HFF-Myc (cell line): ENCODE measurements at regions not wholly inside any gene's neighbourhood (a gene's known extent, or its start where the extent isn't known, plus 50 kb on each side); places are given as distances from the start of the nearest gene placed in this dataset.
"Not testable (repeated sequence)": the region's sequence is repeated elsewhere in the genome, so short reads cannot be mapped to it uniquely, and the experiment has no call there.

Experiments used
- DNase-seq: peaks from one replicate; pipeline ENCODE4 v3.0.0-alpha.2; 2011; ENCODE audit warnings: low read depth; ENCODE audit errors: extremely low read depth
- H3K4me3 ChIP-seq: replicated peaks from 2 replicates; pipeline ENCODE4 v1.5.1; 2011; ENCODE audit warnings: low read depth, mild to moderate bottlenecking, control low read depth, low read length
- TF ChIP-seq, protein P1 (sequence below): IDR thresholded peaks from 2 replicates; pipeline ENCODE4 v1.5.1; 2012; ENCODE audit warnings: mild to moderate bottlenecking, low read depth, low read length, control low read depth; ENCODE audit errors: missing control alignments

DNA sequence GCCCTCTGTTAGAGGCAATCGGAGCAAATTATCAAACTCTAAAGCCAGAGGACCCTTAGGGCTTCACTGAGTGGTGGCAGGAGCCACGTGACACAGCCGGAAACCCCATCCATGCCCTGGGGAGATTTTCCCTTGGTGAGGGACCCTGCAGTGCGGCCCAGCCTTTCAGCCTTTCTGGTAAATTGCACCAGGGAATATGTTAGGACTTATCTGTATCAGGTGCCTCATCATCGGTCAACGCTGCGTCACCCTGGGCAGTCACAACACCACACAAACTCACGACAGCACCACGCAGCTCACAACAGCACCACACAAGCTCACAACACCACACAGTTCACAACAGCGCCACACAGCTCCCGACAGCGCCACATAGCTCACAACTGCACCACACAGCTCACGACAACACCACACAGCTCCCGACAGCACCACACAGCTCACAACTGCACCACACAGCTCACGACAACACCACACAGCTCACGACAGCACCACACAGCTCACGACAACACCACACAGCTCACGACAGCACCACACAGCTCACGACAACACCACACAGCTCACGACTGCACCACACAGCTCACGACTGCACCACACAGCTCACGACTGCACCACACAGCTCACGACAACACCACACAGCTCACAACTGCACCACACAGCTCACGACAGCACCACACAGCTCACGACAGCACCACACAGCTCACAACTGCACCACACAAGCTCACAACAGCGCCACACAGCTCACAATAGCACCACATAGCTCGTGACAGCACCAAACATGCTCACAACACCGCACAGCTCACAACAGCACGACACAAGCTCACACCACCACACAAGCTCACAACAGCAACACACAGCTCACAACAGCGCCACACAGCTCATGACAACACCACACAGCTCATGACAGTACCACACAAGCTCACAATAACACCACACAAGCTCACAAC, 199.0 kb downstream of the DLL1 start:
- no peak for DNase-seq
- TF ChIP-seq, protein P1, sequence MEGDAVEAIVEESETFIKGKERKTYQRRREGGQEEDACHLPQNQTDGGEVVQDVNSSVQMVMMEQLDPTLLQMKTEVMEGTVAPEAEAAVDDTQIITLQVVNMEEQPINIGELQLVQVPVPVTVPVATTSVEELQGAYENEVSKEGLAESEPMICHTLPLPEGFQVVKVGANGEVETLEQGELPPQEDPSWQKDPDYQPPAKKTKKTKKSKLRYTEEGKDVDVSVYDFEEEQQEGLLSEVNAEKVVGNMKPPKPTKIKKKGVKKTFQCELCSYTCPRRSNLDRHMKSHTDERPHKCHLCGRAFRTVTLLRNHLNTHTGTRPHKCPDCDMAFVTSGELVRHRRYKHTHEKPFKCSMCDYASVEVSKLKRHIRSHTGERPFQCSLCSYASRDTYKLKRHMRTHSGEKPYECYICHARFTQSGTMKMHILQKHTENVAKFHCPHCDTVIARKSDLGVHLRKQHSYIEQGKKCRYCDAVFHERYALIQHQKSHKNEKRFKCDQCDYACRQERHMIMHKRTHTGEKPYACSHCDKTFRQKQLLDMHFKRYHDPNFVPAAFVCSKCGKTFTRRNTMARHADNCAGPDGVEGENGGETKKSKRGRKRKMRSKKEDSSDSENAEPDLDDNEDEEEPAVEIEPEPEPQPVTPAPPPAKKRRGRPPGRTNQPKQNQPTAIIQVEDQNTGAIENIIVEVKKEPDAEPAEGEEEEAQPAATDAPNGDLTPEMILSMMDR: no peak
- no peak overlapping the region for H3K4me3 ChIP-seq

- TF ChIP-seq, protein P1: no peak
- no peak for DNase-seq
- no peak overlapping the region for H3K4me3 ChIP-seq
These were observed 199.8 kb downstream of the DLL1 start for GRCh38 chr6:170091000-170091638.

- TF ChIP-seq, protein P1: no peak
These were observed 200.3 kb downstream of the DLL1 start for GRCh38 chr6:170090561-170090960.

GRCh38 chr6:170089963-170090362, 200.9 kb downstream of the DLL1 start:
- DNase-seq: no peak
- TF ChIP-seq, protein P1: no peak
- no peak overlapping the region for H3K4me3 ChIP-seq

More at GRCh38 chr6:170090561-170090960, 200.3 kb downstream of the DLL1 start:
- no peak overlapping the region for H3K4me3 ChIP-seq
- DNase-seq: no peak

GRCh38 chr6:170088582-170088955, 202.3 kb downstream of the DLL1 start:
- DNase-seq: no peak
- no peak overlapping the region for H3K4me3 ChIP-seq
- TF ChIP-seq, protein P1: no peak

DNA sequence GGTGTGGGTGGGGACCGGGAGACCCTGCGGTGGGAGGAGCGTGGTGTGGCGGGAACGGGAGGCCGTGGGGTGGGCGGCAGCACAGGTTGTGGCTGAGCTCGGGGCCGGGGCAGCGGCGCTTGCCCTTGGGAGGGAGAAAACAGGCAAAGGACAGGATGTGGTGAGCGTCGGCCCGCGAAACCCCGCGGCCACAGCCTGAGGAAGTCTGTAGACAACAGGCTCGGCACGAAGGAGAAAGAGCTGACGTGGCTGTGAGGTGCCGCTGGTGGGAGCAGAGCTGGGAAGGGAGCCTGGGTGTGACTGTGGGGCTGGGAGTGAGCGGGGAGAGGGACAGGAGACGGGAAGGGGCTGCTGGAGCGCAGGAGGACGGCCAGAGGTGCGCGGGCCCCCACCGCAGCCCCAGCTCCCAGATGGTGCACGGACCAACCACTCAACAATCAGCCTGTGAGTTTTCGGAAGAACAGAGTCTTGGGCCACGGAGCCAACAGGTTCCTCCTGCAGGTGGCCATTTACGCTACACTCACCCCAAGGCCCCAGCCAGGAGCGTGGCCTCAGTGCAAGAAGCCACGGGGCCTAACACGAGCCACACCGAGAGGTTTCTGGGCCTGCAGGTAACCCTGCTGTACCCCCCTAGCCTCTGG, 202.8 kb downstream of the DLL1 start:
- TF ChIP-seq, protein P1: no peak
- no peak overlapping the region for H3K4me3 ChIP-seq
- no peak for DNase-seq

GRCh38 chr6:170087421-170087780, 203.5 kb downstream of the DLL1 start:
- not testable (repeated sequence) for DNase-seq, H3K4me3 ChIP-seq
